ENCODE measurements at regions not wholly inside any gene's neighbourhood (a gene's known extent, or its start where the extent isn't known, plus 50 kb on each side); places are given as distances from the start of the nearest gene placed in this dataset.
"Not testable (repeated sequence)": the region's sequence is repeated elsewhere in the genome, so short reads cannot be mapped to it uniquely, and the experiment has no call there.

DNA sequence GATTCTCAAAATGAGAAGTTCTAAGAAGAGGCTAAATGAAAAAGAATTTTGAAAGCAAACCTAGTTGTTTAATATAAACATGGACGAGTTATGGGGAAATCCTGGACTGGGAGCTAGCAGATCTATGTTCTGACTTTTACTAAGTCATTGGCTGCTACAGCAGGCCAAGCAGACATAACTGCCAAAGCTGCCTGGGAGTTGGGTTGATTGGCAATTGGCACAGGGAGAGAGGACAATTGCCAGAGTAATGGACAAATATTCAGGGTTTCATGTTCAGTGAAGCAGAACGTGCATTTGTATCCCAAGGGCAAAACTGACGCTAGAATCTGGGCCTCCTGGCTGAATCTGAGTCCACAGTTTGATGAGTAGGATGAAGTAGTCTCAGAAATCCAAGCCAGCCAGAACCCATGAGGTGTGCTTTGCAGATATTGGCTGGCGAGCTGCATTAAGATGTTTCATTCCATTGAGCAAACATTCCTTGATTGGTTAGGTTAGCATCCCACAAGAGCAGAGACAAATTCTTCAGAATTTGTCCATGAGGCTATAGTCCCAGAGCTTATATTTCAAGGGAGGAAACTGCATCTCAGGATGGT, 5299.8 kb upstream of the TPTE start:
- TF ChIP-seq POLR2A (IDR thresholded peaks at IDR 0.05), result not testable (repeated sequence)
- TF ChIP-seq, protein P1, sequence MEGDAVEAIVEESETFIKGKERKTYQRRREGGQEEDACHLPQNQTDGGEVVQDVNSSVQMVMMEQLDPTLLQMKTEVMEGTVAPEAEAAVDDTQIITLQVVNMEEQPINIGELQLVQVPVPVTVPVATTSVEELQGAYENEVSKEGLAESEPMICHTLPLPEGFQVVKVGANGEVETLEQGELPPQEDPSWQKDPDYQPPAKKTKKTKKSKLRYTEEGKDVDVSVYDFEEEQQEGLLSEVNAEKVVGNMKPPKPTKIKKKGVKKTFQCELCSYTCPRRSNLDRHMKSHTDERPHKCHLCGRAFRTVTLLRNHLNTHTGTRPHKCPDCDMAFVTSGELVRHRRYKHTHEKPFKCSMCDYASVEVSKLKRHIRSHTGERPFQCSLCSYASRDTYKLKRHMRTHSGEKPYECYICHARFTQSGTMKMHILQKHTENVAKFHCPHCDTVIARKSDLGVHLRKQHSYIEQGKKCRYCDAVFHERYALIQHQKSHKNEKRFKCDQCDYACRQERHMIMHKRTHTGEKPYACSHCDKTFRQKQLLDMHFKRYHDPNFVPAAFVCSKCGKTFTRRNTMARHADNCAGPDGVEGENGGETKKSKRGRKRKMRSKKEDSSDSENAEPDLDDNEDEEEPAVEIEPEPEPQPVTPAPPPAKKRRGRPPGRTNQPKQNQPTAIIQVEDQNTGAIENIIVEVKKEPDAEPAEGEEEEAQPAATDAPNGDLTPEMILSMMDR (IDR thresholded peaks at IDR 0.05), result not testable (repeated sequence)
